ENCODE measurements at regions not wholly inside any gene's neighbourhood (a gene's known extent, or its start where the extent isn't known, plus 50 kb on each side); places are given as distances from the start of the nearest gene placed in this dataset.

DNA sequence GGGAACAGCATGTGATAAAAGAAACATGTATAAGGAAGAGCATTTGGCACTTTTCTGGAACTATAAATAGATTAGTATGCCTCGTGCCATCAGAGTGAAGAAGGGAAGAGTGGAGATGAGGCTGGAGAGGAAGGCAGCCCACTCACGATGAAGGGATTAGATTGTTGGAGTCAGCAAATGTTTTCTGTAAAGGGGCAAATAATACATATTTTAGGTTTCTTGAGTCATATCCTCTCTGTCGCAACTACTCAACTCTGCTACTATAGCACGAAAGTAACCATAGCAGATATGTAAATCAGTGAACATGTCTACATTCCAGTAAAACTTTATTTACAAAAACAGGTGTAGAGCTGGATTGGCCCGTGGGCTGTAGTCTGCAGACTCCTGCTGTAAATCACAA lies 147.8 kb downstream of the TENT5C start:
- Histone ChIP-seq H3K4me1 (ENCODE audit: control insufficient read depth, insufficient read depth, low read depth, low read length) (peaks cover 3% of the 10 kb centered on the region), H2BK12ac (ENCODE audit: low read length in 2 of 2) (no peak overlapping the region), H3K27ac (ENCODE audit: low read length, poor library complexity, severe bottlenecking) (no peak overlapping the region), H2BK5ac (ENCODE audit: low read depth, low read length, poor library complexity, severe bottlenecking) (no peak overlapping the region), H3K4ac (ENCODE audit: low read depth in 1 of 2, low read length in 2 of 2) (no peak overlapping the region), H3K14ac (ENCODE audit: low read length in 2 of 2) (no peak overlapping the region), H3K23ac (ENCODE audit: low read length in 2 of 2) (no peak overlapping the region), H3K4me3 (ENCODE audit: insufficient read depth in 1 of 2, low read depth in 1 of 2, low read length in 2 of 2) (peak overlapping the region in 1 of 2 experiments; percentile 52), H2AFZ (ENCODE audit: low read depth, low read length) (no peak overlapping the region), H3K9me3 (ENCODE audit: control insufficient read depth, low read length) (no peaks in the 10 kb centered on the region), H3K27me3 (ENCODE audit: control insufficient read depth in 1 of 2, insufficient read depth in 1 of 2, low read length in 2 of 2) (peaks cover 0 to 17% of the 10 kb centered on the region in 2 experiments), H3K18ac (ENCODE audit: low read depth in 1 of 2, low read length in 2 of 2) (no peak overlapping the region), H3K9ac (ENCODE audit: low read length) (peak overlapping the region; percentile 59), H3K79me1 (replicated peaks; ENCODE audit: low read length, poor library complexity, severe bottlenecking) (no peaks in the 10 kb centered on the region), H4K91ac (ENCODE audit: low read length) (no peak overlapping the region), H4K8ac (ENCODE audit: low read length) (no peak overlapping the region), H3K36me3 (ENCODE audit: control insufficient read depth in 1 of 2, insufficient read depth in 2 of 2, low read depth in 1 of 2, low read length in 2 of 2) (no peaks in the 10 kb centered on the region), H2BK15ac (ENCODE audit: low read depth, poor library complexity, severe bottlenecking) (no peak overlapping the region), H3K4me2 (ENCODE audit: low read length, poor library complexity, severe bottlenecking) (peak overlapping the region; percentile 39), H2BK120ac (ENCODE audit: low read depth, low read length) (no peak overlapping the region), H2AK5ac (ENCODE audit: low read length, severe bottlenecking) (no peak overlapping the region)
- WGBS: 23% methylated on average over 4 of the region's 5 CpGs
- peak; percentile 60 for DNase-seq

DNA sequence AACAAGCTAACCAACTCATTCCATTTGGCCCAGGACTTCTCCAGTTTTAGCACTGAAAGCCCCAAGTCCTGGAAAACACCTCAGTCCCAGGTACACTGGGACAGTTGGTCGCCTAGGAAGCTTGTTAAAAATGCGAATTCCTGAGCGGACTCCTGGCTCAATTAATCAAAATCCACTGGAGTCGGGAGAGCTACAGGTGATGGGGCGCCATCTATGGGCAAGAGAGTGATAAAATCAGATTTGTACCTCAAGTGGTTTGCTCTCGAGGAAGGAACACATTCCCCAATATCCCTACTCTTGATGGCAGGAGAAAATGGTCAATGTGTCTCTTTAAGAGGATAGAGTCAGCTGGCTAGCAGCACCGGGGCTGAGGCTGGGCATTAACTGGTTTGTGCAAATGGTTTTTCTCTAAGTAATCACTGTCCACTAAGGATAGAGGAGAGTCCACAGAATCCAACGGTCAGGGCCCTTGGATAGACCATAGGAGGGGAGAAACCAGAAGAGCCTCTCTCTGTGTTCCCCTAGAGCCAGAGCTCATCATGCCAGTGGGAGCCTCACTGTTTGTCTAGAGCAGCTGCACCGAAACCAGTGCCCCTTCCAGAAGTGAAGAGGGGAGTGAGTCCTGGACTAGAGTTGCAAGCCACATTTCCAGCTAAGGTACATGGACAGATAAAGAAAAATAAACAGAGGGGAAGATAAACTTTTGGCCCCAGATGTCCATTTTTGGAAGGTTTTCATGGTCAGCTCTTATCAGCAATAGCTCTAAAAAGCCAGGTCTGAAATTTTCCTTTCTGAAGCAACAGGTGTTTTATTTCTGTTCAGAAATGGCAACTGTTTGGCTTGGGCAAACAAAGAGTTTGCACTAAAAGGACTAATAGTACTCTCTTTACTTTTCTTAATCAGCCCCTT lies 148.5 kb downstream of the TENT5C start:
- Histone ChIP-seq H3K4me1 (ENCODE audit: control insufficient read depth, insufficient read depth, low read depth, low read length) (peaks cover 6% of the 10 kb centered on the region), H3K36me3 (ENCODE audit: control insufficient read depth in 1 of 2, insufficient read depth in 2 of 2, low read depth in 1 of 2, low read length in 2 of 2) (no peaks in the 10 kb centered on the region), H2BK120ac (ENCODE audit: low read depth, low read length) (no peak overlapping the region), H3K14ac (ENCODE audit: low read length in 2 of 2) (no peak overlapping the region), H3K27ac (ENCODE audit: low read length, poor library complexity, severe bottlenecking) (no peak overlapping the region), H2BK15ac (ENCODE audit: low read depth, poor library complexity, severe bottlenecking) (no peak overlapping the region), H2BK12ac (ENCODE audit: low read length in 2 of 2) (peak overlapping the region in 1 of 2 experiments; percentile 10), H3K9me3 (ENCODE audit: control insufficient read depth, low read length) (no peaks in the 10 kb centered on the region), H3K4ac (ENCODE audit: low read depth in 1 of 2, low read length in 2 of 2) (no peak overlapping the region), H3K27me3 (ENCODE audit: control insufficient read depth in 1 of 2, insufficient read depth in 1 of 2, low read length in 2 of 2) (peaks cover 0 to 17% of the 10 kb centered on the region in 2 experiments), H3K9ac (ENCODE audit: low read length) (peak overlapping the region; percentile 59), H3K23ac (ENCODE audit: low read length in 2 of 2) (no peak overlapping the region), H4K8ac (ENCODE audit: low read length) (no peak overlapping the region), H2AK5ac (ENCODE audit: low read length, severe bottlenecking) (no peak overlapping the region), H3K18ac (ENCODE audit: low read depth in 1 of 2, low read length in 2 of 2) (no peak overlapping the region), H2AFZ (ENCODE audit: low read depth, low read length) (no peak overlapping the region), H4K91ac (ENCODE audit: low read length) (no peak overlapping the region), H3K79me1 (replicated peaks; ENCODE audit: low read length, poor library complexity, severe bottlenecking) (no peaks in the 10 kb centered on the region), H2BK5ac (ENCODE audit: low read depth, low read length, poor library complexity, severe bottlenecking) (no peak overlapping the region), H3K4me2 (ENCODE audit: low read length, poor library complexity, severe bottlenecking) (peak overlapping the region; percentile 39), H3K4me3 (ENCODE audit: insufficient read depth in 1 of 2, low read depth in 1 of 2, low read length in 2 of 2) (peak overlapping the region in 1 of 2 experiments; percentile 52)
- 22% methylated on average over 8 of the region's 9 CpGs for WGBS
- DNase-seq: peak; percentile 69

DNA sequence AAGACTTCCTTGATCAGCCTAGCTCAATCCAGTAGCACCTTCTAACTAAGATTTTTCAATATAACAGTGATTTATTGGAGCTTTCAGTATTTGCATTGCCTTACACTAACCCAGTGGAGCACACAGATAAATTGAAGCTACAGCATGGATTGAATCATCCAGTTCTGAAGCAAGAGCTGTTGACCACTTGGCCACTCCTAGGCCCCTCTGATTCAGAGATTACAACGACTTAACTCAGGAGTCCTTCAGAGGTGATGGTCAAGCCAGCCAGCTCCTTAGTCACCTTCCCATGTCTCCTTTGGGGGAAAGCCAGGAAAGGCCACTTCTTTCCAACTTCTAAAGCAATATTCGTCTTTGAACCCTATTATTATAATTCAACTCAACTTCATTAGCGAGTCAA lies 151.8 kb downstream of the TENT5C start:
- Histone ChIP-seq H3K36me3 (ENCODE audit: control insufficient read depth in 1 of 2, insufficient read depth in 2 of 2, low read depth in 1 of 2, low read length in 2 of 2) (no peaks in the 10 kb centered on the region), H2BK12ac (ENCODE audit: low read length in 2 of 2) (no peak overlapping the region), H3K4me1 (ENCODE audit: control insufficient read depth, insufficient read depth, low read depth, low read length) (peaks cover 6% of the 10 kb centered on the region), H3K4me3 (ENCODE audit: insufficient read depth in 1 of 2, low read depth in 1 of 2, low read length in 2 of 2) (peak overlapping the region in 1 of 2 experiments; percentile 85), H3K27me3 (ENCODE audit: control insufficient read depth in 1 of 2, insufficient read depth in 1 of 2, low read length in 2 of 2) (peaks cover 0 to 17% of the 10 kb centered on the region in 2 experiments), H3K4me2 (ENCODE audit: low read length, poor library complexity, severe bottlenecking) (no peak overlapping the region), H2BK15ac (ENCODE audit: low read depth, poor library complexity, severe bottlenecking) (no peak overlapping the region), H4K91ac (ENCODE audit: low read length) (no peak overlapping the region), H3K18ac (ENCODE audit: low read depth in 1 of 2, low read length in 2 of 2) (no peak overlapping the region), H3K9me3 (ENCODE audit: control insufficient read depth, low read length) (no peaks in the 10 kb centered on the region), H2BK5ac (ENCODE audit: low read depth, low read length, poor library complexity, severe bottlenecking) (no peak overlapping the region), H3K23ac (ENCODE audit: low read length in 2 of 2) (no peak overlapping the region), H3K79me1 (replicated peaks; ENCODE audit: low read length, poor library complexity, severe bottlenecking) (no peaks in the 10 kb centered on the region), H4K8ac (ENCODE audit: low read length) (no peak overlapping the region), H3K27ac (ENCODE audit: low read length, poor library complexity, severe bottlenecking) (no peak overlapping the region), H2BK120ac (ENCODE audit: low read depth, low read length) (no peak overlapping the region), H2AK5ac (ENCODE audit: low read length, severe bottlenecking) (no peak overlapping the region), H2AFZ (ENCODE audit: low read depth, low read length) (no peak overlapping the region), H3K14ac (ENCODE audit: low read length in 2 of 2) (no peak overlapping the region), H3K4ac (ENCODE audit: low read depth in 1 of 2, low read length in 2 of 2) (no peak overlapping the region), H3K9ac (ENCODE audit: low read length) (peak overlapping the region; percentile 79)
- 79% methylated on average over 3 of the region's 3 CpGs for WGBS
- DNase-seq: peak; percentile 42

DNA sequence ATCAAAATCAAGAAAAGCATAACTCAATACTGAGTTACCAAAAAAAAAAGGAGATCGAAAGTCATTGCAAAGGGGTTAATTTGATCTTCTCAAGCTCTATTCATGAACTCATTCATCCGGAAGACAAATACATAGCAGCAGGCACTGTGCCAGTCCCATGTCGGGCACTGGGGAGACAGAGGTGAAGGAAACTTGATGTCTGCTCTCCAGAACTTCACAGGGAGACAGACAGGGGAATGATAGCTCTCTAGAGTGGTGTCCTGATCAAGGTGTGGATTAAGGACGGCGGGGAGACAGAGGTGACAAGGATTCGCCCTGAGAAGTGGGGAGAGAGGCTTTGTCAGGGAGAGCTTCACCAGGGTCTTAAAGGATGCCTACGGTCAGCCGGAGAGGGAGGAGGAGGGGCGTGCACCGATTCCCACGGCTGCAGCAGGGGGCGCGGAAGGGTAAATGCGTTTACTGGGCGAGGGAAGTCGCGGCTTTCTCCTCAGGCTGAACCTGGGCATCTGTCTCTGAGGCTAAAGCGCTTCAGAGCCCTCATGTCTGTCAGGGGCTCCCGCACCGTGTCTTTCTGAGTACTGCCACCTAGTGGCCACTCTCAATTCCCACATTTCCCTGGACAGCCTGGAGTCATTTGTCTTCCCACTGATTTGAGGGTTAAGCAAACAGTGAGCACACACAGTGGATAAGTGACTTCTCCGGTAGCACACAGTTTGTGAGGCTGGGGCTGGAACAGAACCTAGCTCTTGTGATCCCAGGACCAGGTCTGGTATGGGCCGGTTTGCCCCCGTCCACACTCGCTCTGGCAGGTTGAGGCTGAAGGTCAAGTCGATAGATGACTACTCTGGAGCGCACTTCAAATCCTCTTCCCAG lies 152.8 kb downstream of the TENT5C start:
- Histone ChIP-seq H4K8ac (ENCODE audit: low read length) (peak overlapping the region; percentile 55), H3K79me1 (replicated peaks; ENCODE audit: low read length, poor library complexity, severe bottlenecking) (no peaks in the 10 kb centered on the region), H4K91ac (ENCODE audit: low read length) (peak overlapping the region; percentile 82), H3K4me3 (ENCODE audit: insufficient read depth in 1 of 2, low read depth in 1 of 2, low read length in 2 of 2) (peak overlapping the region; percentile 50 to 85), H2BK120ac (ENCODE audit: low read depth, low read length) (no peak overlapping the region), H3K18ac (ENCODE audit: low read depth in 1 of 2, low read length in 2 of 2) (peak overlapping the region; percentile 72 to 87), H3K4me1 (ENCODE audit: control insufficient read depth, insufficient read depth, low read depth, low read length) (peaks cover 6% of the 10 kb centered on the region), H2AK5ac (ENCODE audit: low read length, severe bottlenecking) (no peak overlapping the region), H2AFZ (ENCODE audit: low read depth, low read length) (peak overlapping the region; percentile 97), H3K4ac (ENCODE audit: low read depth in 1 of 2, low read length in 2 of 2) (peak overlapping the region in 1 of 2 experiments; percentile 51), H2BK15ac (ENCODE audit: low read depth, poor library complexity, severe bottlenecking) (peak overlapping the region; percentile 54), H3K23ac (ENCODE audit: low read length in 2 of 2) (no peak overlapping the region), H2BK5ac (ENCODE audit: low read depth, low read length, poor library complexity, severe bottlenecking) (no peak overlapping the region), H3K9ac (ENCODE audit: low read length) (peak overlapping the region; percentile 79), H3K36me3 (ENCODE audit: control insufficient read depth in 1 of 2, insufficient read depth in 2 of 2, low read depth in 1 of 2, low read length in 2 of 2) (no peaks in the 10 kb centered on the region), H2BK12ac (ENCODE audit: low read length in 2 of 2) (peak overlapping the region; percentile 57 to 84), H3K4me2 (ENCODE audit: low read length, poor library complexity, severe bottlenecking) (peak overlapping the region; percentile 93), H3K14ac (ENCODE audit: low read length in 2 of 2) (no peak overlapping the region), H3K27ac (ENCODE audit: low read length, poor library complexity, severe bottlenecking) (no peak overlapping the region), H3K9me3 (ENCODE audit: control insufficient read depth, low read length) (no peaks in the 10 kb centered on the region), H3K27me3 (ENCODE audit: control insufficient read depth in 1 of 2, insufficient read depth in 1 of 2, low read length in 2 of 2) (peaks cover 0 to 14% of the 10 kb centered on the region in 2 experiments)
- DNase-seq: peak; percentile 84
- WGBS: 21% methylated on average over 24 of the region's 26 CpGs

Data from mesenchymal stem cell (in vitro differentiated cells and primary cell).